ENCODE measurements at regions not wholly inside any gene's neighbourhood (a gene's known extent, or its start where the extent isn't known, plus 50 kb on each side); places are given as distances from the start of the nearest gene placed in this dataset.

- H3K4ac ChIP-seq (ENCODE audit: low read depth, low read length), result no peak overlapping the region
- no peak overlapping the region for H3K9ac ChIP-seq (ENCODE audit: low read depth, low read length)
- dilution Hi-C loops (cut with HindIII; ENCODE audit: low sequenced_read_pairs, unreplicated experiment) (no loop called here), intact Hi-C loops (cut with micrococcal nuclease) (no loop called here), in situ Hi-C loops (cut with MboI; ENCODE audit: low sequenced_read_pairs) (no loop called here)
- H3K27ac ChIP-seq (ENCODE audit: insufficient read depth, low read length), result no peak overlapping the region
- no CpG with 5 or more reads among the region's 3 CpGs for WGBS, 2 experiments (ENCODE audit: extremely low coverage in 2 of 2, insufficient read length in 1 of 2)
- no peak for ATAC-seq (ENCODE audit: low read depth)
- no peak overlapping the region for H4K8ac ChIP-seq (ENCODE audit: low read depth in 2 of 2, low read length in 2 of 2)
- H3K27me3 ChIP-seq (ENCODE audit: control insufficient read depth, insufficient read depth, low read length), result no peaks in the 10 kb centered on the region
- no peak overlapping the region for H3K4me2 ChIP-seq (ENCODE audit: low read depth, low read length)
- TF ChIP-seq CHD1 (IDR thresholded peaks at IDR 0.05; ENCODE audit: low read depth, low read length) (no peak), ELK1 (IDR thresholded peaks at IDR 0.05; ENCODE audit: borderline replicate concordance, low read depth, low read length) (no peak), CTCF (conservative IDR thresholded peaks at IDR 0.05; ENCODE audit: low read depth, low read length) (no peak), USF2 (IDR thresholded peaks at IDR 0.05; ENCODE audit: low read depth, low read length) (no peak), POLR2A (IDR thresholded peaks at IDR 0.05; ENCODE audit: low read depth, low read length) (no peak), MXI1 (IDR thresholded peaks at IDR 0.05; ENCODE audit: borderline replicate concordance, low read depth, low read length) (no peak), BHLHE40 (IDR thresholded peaks at IDR 0.05; ENCODE audit: low read depth, low read length) (no peak), MAZ (IDR thresholded peaks at IDR 0.05; ENCODE audit: borderline replicate concordance, low read depth, low read length) (no peak), RAD21 (IDR thresholded peaks at IDR 0.05; ENCODE audit: low read length) (no peak), NFE2L2 (IDR thresholded peaks at IDR 0.05; ENCODE audit: low read depth, low read length) (no peak), FOS (IDR thresholded peaks at IDR 0.05; ENCODE audit: low read depth, low read length) (no peak)
- H2AK9ac ChIP-seq (replicated peaks; ENCODE audit: low read depth, low read length, poor library complexity), result no peak overlapping the region
- H3K9me1 ChIP-seq (ENCODE audit: insufficient read depth, low read length), result no peaks in the 10 kb centered on the region
- no peak overlapping the region for H3K23ac ChIP-seq (ENCODE audit: low read depth, low read length)
- H3K56ac ChIP-seq (ENCODE audit: extremely low read depth, insufficient read depth, low read length), result no peak overlapping the region
- H4K20me1 ChIP-seq (ENCODE audit: insufficient read depth, low read length), result no peaks in the 10 kb centered on the region
- H3K18ac ChIP-seq (ENCODE audit: low read depth, low read length), result no peak overlapping the region
- CTCF ChIA-PET, result no interaction called here
- no TSS peak for BruUV-seq (replicated peaks)
- no peak overlapping the region for H2BK15ac ChIP-seq (ENCODE audit: low read depth, low read length)
- H3K4me3 ChIP-seq (ENCODE audit: insufficient read depth, low read depth, low read length), result no peak overlapping the region
- no peak overlapping the region for H2BK120ac ChIP-seq (ENCODE audit: low read depth, low read length)
- DNase-seq, result no peak
- H3K36me3 ChIP-seq (ENCODE audit: control insufficient read depth, insufficient read depth, low read length), result no peaks in the 10 kb centered on the region
- no peak overlapping the region for H2AFZ ChIP-seq (replicated peaks; ENCODE audit: low read length, poor library complexity)
- no peak overlapping the region for H2BK20ac ChIP-seq (ENCODE audit: low read depth, low read length)
- no peaks in the 10 kb centered on the region for H3K79me1 ChIP-seq (ENCODE audit: low read depth in 1 of 2, low read length in 2 of 2)
- no peak overlapping the region for H2AK5ac ChIP-seq (ENCODE audit: low read depth, low read length)
- no peak overlapping the region for H4K91ac ChIP-seq (ENCODE audit: insufficient read depth, low read depth, low read length)
- H3K9me3 ChIP-seq (ENCODE audit: control insufficient read depth, insufficient read depth, low read length), result no peaks in the 10 kb centered on the region
- POLR2A ChIA-PET (ENCODE audit: unreplicated experiment), result no interaction called here
- H4K5ac ChIP-seq (ENCODE audit: low read depth, low read length), result no peak overlapping the region
- H2BK5ac ChIP-seq (ENCODE audit: low read depth, low read length, poor library complexity, severe bottlenecking), result no peak overlapping the region
- no peaks in the 10 kb centered on the region for H3K4me1 ChIP-seq (ENCODE audit: control insufficient read depth, insufficient read depth, low read length)
- no peak overlapping the region for H3K14ac ChIP-seq (replicated peaks; ENCODE audit: low read depth, low read length)
Measured at GRCh38 chr14:22046063-22046462, 372.4 kb upstream of the OR4E1 start.

All from IMR-90 (cell line).